Left lung (tissue), 4 donors: ENCODE measurements at regions not wholly inside any gene's neighbourhood (a gene's known extent, or its start where the extent isn't known, plus 50 kb on each side); places are given as distances from the start of the nearest gene placed in this dataset.

ENCODE experiments used
- ATAC-seq: fragments of 200-7000 bp; cut with Tn5 transposase; one replicate; pipeline ENCODE4 v1.9.1; 2020; ENCODE audit warnings: moderate library complexity
- DNase-seq, 4 donors: peaks; one replicate each; pipeline ENCODE4 v3.0.0-alpha.2; 2013 to 2020
- H3K27ac ChIP-seq, 2 donors: fragments of 200-600 bp; sonication (generic) in 1 of 2; one replicate each; pipeline versions ENCODE4 v1.5.0 to v1.8.0; 2020 to 2021
- H3K27me3 ChIP-seq, 2 donors: fragments of 200-600 bp; sonication (generic) in 1 of 2; one replicate each; pipeline versions ENCODE4 v1.5.0 to v1.8.0; 2020 to 2021
- H3K36me3 ChIP-seq, 2 donors: fragments of 200-600 bp; sonication (generic) in 1 of 2; one replicate each; pipeline versions ENCODE4 v1.5.0 to v1.8.0; 2020 to 2021
- H3K4me1 ChIP-seq, 2 donors: fragments of 200-600 bp; one replicate each; pipeline ENCODE4 v1.8.0; 2021
- H3K4me3 ChIP-seq, 2 donors: fragments of 200-600 bp; sonication (generic) in 1 of 2; one replicate each; pipeline versions ENCODE4 v1.5.0 to v1.8.0; 2020 to 2021; ENCODE audit warnings: mild to moderate bottlenecking in 1 of 2
- H3K9me3 ChIP-seq, 2 donors: fragments of 200-600 bp; sonication (generic) in 1 of 2; one replicate each; pipeline versions ENCODE4 v1.5.0 to v1.8.0; 2020 to 2021
- CTCF ChIP-seq, 2 donors: fragments of 200-600 bp; sonication (generic) in 1 of 2; IDR thresholded peaks; one replicate each; pipeline versions ENCODE4 v1.5.0 to v1.8.0; 2021; ENCODE audit warnings: antibody characterized with exemption in 2 of 2
- intact Hi-C, 2 donors: fragments of 100-400 bp; cut with DNase I; formaldehyde crosslinking; loops; one replicate each; pipeline versions ENCODE4 v1.11.2 to v1.14.2; 2022
- donor health status: DM: no; HTN: yes; CAD: no.
- donor health status: DM: no; HTN: no; CAD: no.

- no peak overlapping the region for H3K27ac ChIP-seq
- H3K27me3 ChIP-seq: no peaks in the 10 kb centered on the region
- no peak for DNase-seq
- H3K36me3 ChIP-seq: no peaks in the 10 kb centered on the region
- intact Hi-C loops: no loop called here
- no peaks in the 10 kb centered on the region for H3K9me3 ChIP-seq
- no peak for TF ChIP-seq CTCF (IDR thresholded peaks at IDR 0.05)
- H3K4me3 ChIP-seq: no peak overlapping the region
- no peak for ATAC-seq
- no peaks in the 10 kb centered on the region for H3K4me1 ChIP-seq
These were observed 719.4 kb upstream of the PTBP2 start for GRCh38 chr1:96002201-96002600.

GRCh38 chr1:96002969-96003964 lies 718.3 kb upstream of the PTBP2 start:
- Histone ChIP-seq H3K27me3 (no peaks in the 10 kb centered on the region), H3K4me3 (no peak overlapping the region), H3K4me1 (no peaks in the 10 kb centered on the region), H3K9me3 (no peaks in the 10 kb centered on the region), H3K27ac (no peak overlapping the region), H3K36me3 (no peaks in the 10 kb centered on the region)
- ATAC-seq (no peak), DNase-seq (no peak)
- TF ChIP-seq CTCF (IDR thresholded peaks at IDR 0.05): no peak
- intact Hi-C loops: no loop called here

GRCh38 chr1:96009831-96010434 lies 711.7 kb upstream of the PTBP2 start:
- no peak for TF ChIP-seq CTCF (IDR thresholded peaks at IDR 0.05)
- no peaks in the 10 kb centered on the region for H3K4me1 ChIP-seq
- intact Hi-C loops: no loop called here
- ATAC-seq: peak; percentile 14
- H3K27ac ChIP-seq: no peak overlapping the region
- H3K9me3 ChIP-seq: no peaks in the 10 kb centered on the region
- no peaks in the 10 kb centered on the region for H3K36me3 ChIP-seq
- H3K27me3 ChIP-seq: no peaks in the 10 kb centered on the region
- no peak overlapping the region for H3K4me3 ChIP-seq
- no peak for DNase-seq

GRCh38 chr1:96011606-96012005 lies 710.0 kb upstream of the PTBP2 start:
- no peak for ATAC-seq
- no peak for DNase-seq
- H3K4me1 ChIP-seq: no peaks in the 10 kb centered on the region
- H3K9me3 ChIP-seq: no peaks in the 10 kb centered on the region
- intact Hi-C loops: no loop called here
- H3K27ac ChIP-seq: no peak overlapping the region
- H3K36me3 ChIP-seq: no peaks in the 10 kb centered on the region
- no peak overlapping the region for H3K4me3 ChIP-seq
- H3K27me3 ChIP-seq: no peaks in the 10 kb centered on the region
- TF ChIP-seq CTCF (IDR thresholded peaks at IDR 0.05): no peak

- no peaks in the 10 kb centered on the region for H3K36me3 ChIP-seq
- H3K4me1 ChIP-seq: no peaks in the 10 kb centered on the region
- no peak for ATAC-seq
- TF ChIP-seq CTCF (IDR thresholded peaks at IDR 0.05): no peak
- no peaks in the 10 kb centered on the region for H3K9me3 ChIP-seq
- intact Hi-C loops: no loop called here
- no peak for DNase-seq
- H3K27ac ChIP-seq: no peak overlapping the region
- H3K4me3 ChIP-seq: no peak overlapping the region
- no peaks in the 10 kb centered on the region for H3K27me3 ChIP-seq
These were observed 705.4 kb upstream of the PTBP2 start for GRCh38 chr1:96016219-96016618.
